ENCODE measurements at regions not wholly inside any gene's neighbourhood (a gene's known extent, or its start where the extent isn't known, plus 50 kb on each side); places are given as distances from the start of the nearest gene placed in this dataset.

GRCh38 chr6:228881-229651 lies 63.2 kb upstream of the DUSP22 start:
- TF ChIP-seq CTCF (conservative IDR thresholded peaks at IDR 0.05; ENCODE audit: low read depth, low read length) (no peak), EZH2 (IDR thresholded peaks at IDR 0.05; ENCODE audit: low read length, unreplicated experiment) (no peak), EZH2phosphoT487 (IDR thresholded peaks at IDR 0.05; ENCODE audit: borderline replicate concordance, low read length) (no peak)
- intact Hi-C loops (cut with micrococcal nuclease) = no loop called here
- Histone ChIP-seq H3F3A (ENCODE audit: low read length, unreplicated experiment) (no peaks in the 10 kb centered on the region), H3K36me3 (ENCODE audit: low read depth, low read length) (no peaks in the 10 kb centered on the region), H3K4me3 (ENCODE audit: low read length) (no peak overlapping the region), H3K79me2 (ENCODE audit: low read length) (no peaks in the 10 kb centered on the region), H3K4me2 (ENCODE audit: low read length) (no peak overlapping the region), H3K27ac (ENCODE audit: low read length) (no peak overlapping the region), H3K9me3 (ENCODE audit: low read length) (no peaks in the 10 kb centered on the region), H3K27me3 (ENCODE audit: low read length) (no peaks in the 10 kb centered on the region), H3K4me1 (ENCODE audit: insufficient read depth, low read length) (peaks cover 24% of the 10 kb centered on the region), H3K9ac (ENCODE audit: low read length) (no peak overlapping the region), H2AFZ (ENCODE audit: low read length) (no peak overlapping the region), H3K9me2 (replicated peaks; ENCODE audit: low read length) (no peaks in the 10 kb centered on the region), H4K20me1 (ENCODE audit: low read length) (no peaks in the 10 kb centered on the region)
- CTCF ChIA-PET = no interaction called here
- DNase-seq (no peak), ATAC-seq (no peak)
- no TSS peak for BruUV-seq (replicated peaks)
- POLR2A ChIA-PET (ENCODE audit: unreplicated experiment) = no interaction called here

GRCh38 chr6:231779-232178 lies 60.5 kb upstream of the DUSP22 start:
- no peaks in the 10 kb centered on the region for H4K20me1 ChIP-seq (ENCODE audit: low read length)
- H3K9me2 ChIP-seq (replicated peaks; ENCODE audit: low read length) = no peaks in the 10 kb centered on the region
- H3K9me3 ChIP-seq (ENCODE audit: low read length) = no peaks in the 10 kb centered on the region
- TF ChIP-seq CTCF (conservative IDR thresholded peaks at IDR 0.05; ENCODE audit: low read depth, low read length) = no peak
- BruUV-seq (replicated peaks) = no TSS peak
- no peak overlapping the region for H3K9ac ChIP-seq (ENCODE audit: low read length)
- no peak overlapping the region for H3K27ac ChIP-seq (ENCODE audit: low read length)
- no peak for ATAC-seq
- intact Hi-C loops (cut with micrococcal nuclease) = no loop called here
- H3K36me3 ChIP-seq (ENCODE audit: low read depth, low read length) = no peaks in the 10 kb centered on the region
- H3K79me2 ChIP-seq (ENCODE audit: low read length) = no peaks in the 10 kb centered on the region
- H3F3A ChIP-seq (ENCODE audit: low read length, unreplicated experiment) = no peaks in the 10 kb centered on the region
- CTCF ChIA-PET = no interaction called here
- POLR2A ChIA-PET (ENCODE audit: unreplicated experiment) = no interaction called here
- H3K4me2 ChIP-seq (ENCODE audit: low read length) = no peak overlapping the region
- H3K4me1 ChIP-seq (ENCODE audit: insufficient read depth, low read length) = 0 out of 2 replicates have a peak, but pooled peaks cover 3% of the 10 kb centered on the region
- DNase-seq = no peak
- H3K27me3 ChIP-seq (ENCODE audit: low read length) = no peaks in the 10 kb centered on the region
- H2AFZ ChIP-seq (ENCODE audit: low read length) = no peak overlapping the region
- H3K4me3 ChIP-seq (ENCODE audit: low read length) = no peak overlapping the region

- Histone ChIP-seq H4K20me1 (ENCODE audit: low read length) (no peaks in the 10 kb centered on the region), H3K79me2 (ENCODE audit: low read length) (no peaks in the 10 kb centered on the region), H3K27ac (ENCODE audit: low read length) (no peak overlapping the region), H3K4me3 (ENCODE audit: low read length) (no peak overlapping the region), H3K9me2 (replicated peaks; ENCODE audit: low read length) (no peaks in the 10 kb centered on the region), H3K27me3 (ENCODE audit: low read length) (no peaks in the 10 kb centered on the region), H3K9ac (ENCODE audit: low read length) (no peak overlapping the region), H2AFZ (ENCODE audit: low read length) (no peak overlapping the region), H3F3A (ENCODE audit: low read length, unreplicated experiment) (no peaks in the 10 kb centered on the region), H3K36me3 (ENCODE audit: low read depth, low read length) (no peaks in the 10 kb centered on the region), H3K4me2 (ENCODE audit: low read length) (no peak overlapping the region), H3K9me3 (ENCODE audit: low read length) (no peaks in the 10 kb centered on the region), H3K4me1 (ENCODE audit: insufficient read depth, low read length) (0 out of 2 replicates have a peak, but pooled peaks cover 3% of the 10 kb centered on the region)
- DNase-seq = no peak
- TF ChIP-seq EZH2 (IDR thresholded peaks at IDR 0.05; ENCODE audit: low read length, unreplicated experiment) (no peak), CTCF (conservative IDR thresholded peaks at IDR 0.05; ENCODE audit: low read depth, low read length) (no peak), EZH2phosphoT487 (IDR thresholded peaks at IDR 0.05; ENCODE audit: borderline replicate concordance, low read length) (no peak)
- BruUV-seq (replicated peaks) = no TSS peak
- POLR2A ChIA-PET (ENCODE audit: unreplicated experiment) = no interaction called here
- intact Hi-C loops (cut with micrococcal nuclease) = no loop called here
- no peak for ATAC-seq
- CTCF ChIA-PET = no interaction called here
Observed at GRCh38 chr6:232982-233640, 59.2 kb upstream of the DUSP22 start.
